GM12878 (cell line): ENCODE measurements at regions not wholly inside any gene's neighbourhood (a gene's known extent, or its start where the extent isn't known, plus 50 kb on each side); places are given as distances from the start of the nearest gene placed in this dataset.

Source experiments
- ATAC-seq: fragments of 200-7000 bp; cut with Tn5 transposase; 3 replicates; pipeline ENCODE4 v1.9.1; 2020; ENCODE audit warnings: mild to moderate bottlenecking, moderate library complexity
- BruUV-seq: library from RNA; stranded (reverse); fragments of 400-500 nt; replicated peaks from 2 replicates; lab custom pipeline; 2021; lab: Mats Ljungman, UMichigan
- CTCF ChIA-PET: fragments of 300-600 bp; sonication (Branson Sonifier 250); formaldehyde crosslinking; extraction: SDS; loops from one replicate; lab custom pipeline; 2021; ENCODE audit warnings: inconsistent platforms; lab: Yijun Ruan, JAX
- POLR2A ChIA-PET: fragments of 350-600 bp; formaldehyde crosslinking; extraction: SDS; loops from one replicate; lab custom pipeline; 2021; ENCODE audit warnings: inconsistent platforms; lab: Charles Lee
- RAD21 ChIA-PET: fragments of 300-600 bp; sonication (Branson Sonifier 250); formaldehyde crosslinking; loops from one replicate; lab custom pipeline; 2023; ENCODE audit warnings: antibody characterized with exemption; ENCODE audit not compliant: unreplicated experiment; lab: Charles Lee
- SMC1A ChIA-PET: fragments of 300-600 bp; sonication (Branson Sonifier 250); formaldehyde crosslinking; loops from one replicate; lab custom pipeline; 2023; ENCODE audit not compliant: unreplicated experiment, uncharacterized antibody; lab: Charles Lee
- DNase-seq: peaks from one replicate; pipeline ENCODE4 v3.0.0-alpha.2; 2011; ENCODE audit warnings: low read depth, low spot score
- FAIRE-seq: peaks from 3 replicates; lab custom pipeline; 2011; peaks lifted over from hg19 to GRCh38; lab: Jason Lieb, UNC
- H2AFZ ChIP-seq: 2 replicates; pipeline ENCODE4 v1.6.0; 2011; ENCODE audit warnings: low read depth, low read length, control low read depth; ENCODE audit not compliant: control insufficient read depth
- H3K27ac ChIP-seq: 2 replicates; pipeline ENCODE4 v1.5.1; 2011; ENCODE audit warnings: control low read depth; ENCODE audit not compliant: control insufficient read depth, insufficient read depth
- H3K27me3 ChIP-seq, 2 experiments: replicated peaks in 1 of 2; 2 replicates each; pipeline versions ENCODE4 v1.6.0 to v1.6.1; 2011; ENCODE audit warnings: low read length in 1 of 2; ENCODE audit not compliant: control insufficient read depth in 2 of 2, insufficient read depth in 2 of 2
- H3K36me3 ChIP-seq, 2 experiments: 2 replicates each; pipeline ENCODE4 v1.5.1; 2011; ENCODE audit warnings: low read length in 1 of 2; ENCODE audit not compliant: control insufficient read depth in 2 of 2, insufficient read depth in 2 of 2
- H3K4me1 ChIP-seq: 2 replicates; pipeline ENCODE4 v1.6.1; 2011; ENCODE audit warnings: mild to moderate bottlenecking, low read length, moderate library complexity, mixed read lengths; ENCODE audit not compliant: control insufficient read depth, insufficient read depth
- H3K4me2 ChIP-seq: 2 replicates; pipeline ENCODE4 v1.6.0; 2011; ENCODE audit warnings: control low read depth; ENCODE audit not compliant: control insufficient read depth, insufficient read depth
- H3K4me3 ChIP-seq: fragments of 200-600 bp; sonication (generic); 2 replicates; pipeline ENCODE4 v1.5.1; 2016
- H3K79me2 ChIP-seq: 2 replicates; pipeline ENCODE4 v1.6.0; 2011; ENCODE audit warnings: low read length; ENCODE audit not compliant: control insufficient read depth, insufficient read depth
- H3K9ac ChIP-seq: 2 replicates; pipeline ENCODE4 v1.8.0; 2011; ENCODE audit warnings: low read length, control low read depth, mixed read lengths; ENCODE audit not compliant: control insufficient read depth, insufficient read depth
- H3K9me3 ChIP-seq: replicated peaks from 3 replicates; pipeline ENCODE4 v1.5.1; 2011; ENCODE audit warnings: mild to moderate bottlenecking, low read length; ENCODE audit not compliant: control insufficient read depth, insufficient read depth
- H4K20me1 ChIP-seq: 2 replicates; pipeline ENCODE4 v1.6.0; 2011; ENCODE audit not compliant: control insufficient read depth, insufficient read depth
- BRCA1 ChIP-seq: IDR thresholded peaks from 2 replicates; pipeline ENCODE4 v1.6.1; 2011; ENCODE audit warnings: low read depth, low read length, improper control_type of control experiment
- CBX5 ChIP-seq: sonication (generic); IDR thresholded peaks from 2 replicates; pipeline ENCODE4 v1.6.1; 2016; ENCODE audit warnings: low read depth, moderate library complexity, mild to moderate bottlenecking, inconsistent platforms
- CHD1 ChIP-seq: IDR thresholded peaks from 2 replicates; pipeline ENCODE4 v1.6.1; 2012; ENCODE audit warnings: low read depth, low read length, improper control_type of control experiment
- E2F4 ChIP-seq: IDR thresholded peaks from 2 replicates; pipeline ENCODE4 v1.6.1; 2012; ENCODE audit warnings: low read depth, low read length, improper control_type of control experiment
- EP300 ChIP-seq, 2 experiments: fragments of 150-350 bp in 1 of 2; IDR thresholded peaks; 2 replicates each; pipeline ENCODE4 v1.6.1; 2011 to 2012; ENCODE audit warnings: low read depth in 2 of 2, low read length in 2 of 2, borderline replicate concordance in 1 of 2, improper control_type of control experiment in 1 of 2, inconsistent platforms in 1 of 2; ENCODE audit not compliant: control insufficient read depth in 1 of 2
- MYC ChIP-seq: IDR thresholded peaks from 2 replicates; pipeline ENCODE4 v1.6.1; 2011; ENCODE audit warnings: mild to moderate bottlenecking, low read length, moderate library complexity, inconsistent platforms; ENCODE audit not compliant: insufficient read depth, insufficient replicate concordance, insufficient read length, severe bottlenecking
- SKIL ChIP-seq: fragments of 450-650 bp; IDR thresholded peaks from 2 replicates; pipeline ENCODE4 v1.6.1; 2017; ENCODE audit warnings: mild to moderate bottlenecking, low read depth, inconsistent platforms; ENCODE audit not compliant: poor library complexity, severe bottlenecking
- TAF1 ChIP-seq: IDR thresholded peaks from 2 replicates; pipeline ENCODE4 v1.6.1; 2011; ENCODE audit warnings: mild to moderate bottlenecking, low read depth, low read length, borderline replicate concordance
- YY1 ChIP-seq: IDR thresholded peaks from 2 replicates; pipeline ENCODE4 v1.6.1; 2011; ENCODE audit warnings: low read depth, mild to moderate bottlenecking, low read length
- ZBTB33 ChIP-seq: fragments of 450-650 bp; IDR thresholded peaks from 2 replicates; pipeline ENCODE4 v1.6.1; 2017; ENCODE audit warnings: mild to moderate bottlenecking
- ZNF24 ChIP-seq: fragments of 450-650 bp; IDR thresholded peaks from 2 replicates; pipeline ENCODE4 v1.6.1; 2017; ENCODE audit warnings: antibody characterized with exemption, mild to moderate bottlenecking
- WGBS: methylation state at CpG from one replicate; pipeline ENCODE4 v1.1.6; 2016; ENCODE audit warnings: low lambda C conversion rate; ENCODE audit not compliant: insufficient replicate concordance, insufficient coverage; ENCODE audit errors: missing lambda C conversion rate; 5-methylcytosine and 5-hydroxymethylcytosine counted together
- in situ Hi-C: fragments of 300-500 bp; cut with MboI; formaldehyde crosslinking; loops from 9 replicates; pipeline ENCODE4 v1.14.3; 2018; ENCODE audit warnings: mixed read lengths
- intact Hi-C: fragments of 100-400 bp; cut with micrococcal nuclease; formaldehyde crosslinking; loops from one replicate; pipeline ENCODE4 v1.14.2; 2022; ENCODE audit not compliant: unreplicated experiment

GRCh38 chr21:36560933-36561575, 81.1 kb upstream of the CLDN14 start (continued):
- TF ChIP-seq E2F4 = no peak
- TF ChIP-seq SKIL = no peak
- TF ChIP-seq EP300 (IDR thresholded peaks at IDR 0.05; ENCODE audit: borderline replicate concordance in 1 of 2, control insufficient read depth in 1 of 2, low read depth in 2 of 2, low read length in 2 of 2) = no peak
- no peak for TF ChIP-seq YY1
- no peak for TF ChIP-seq ZNF24

- WGBS = 41% methylated on average over 12 of the region's 12 CpGs
- ATAC-seq (no peak), DNase-seq (no peak), FAIRE-seq (no peak)
- ChIA-PET RAD21 (no interaction called here), SMC1A (no interaction called here), POLR2A (no interaction called here), CTCF (no interaction called here)
- no peaks in the 10 kb centered on the region; the same call in 1 of the 2 replicates for H4K20me1 ChIP-seq
- no peak overlapping the region for H2AFZ ChIP-seq
- no peak overlapping the region for H3K4me2 ChIP-seq
- in situ Hi-C loops = no loop called here
- no TSS peak for BruUV-seq
- no peaks in the 10 kb centered on the region for H3K36me3 ChIP-seq
- TF ChIP-seq TAF1 (no peak), MYC (no peak), ZBTB33 (no peak), CBX5 (no peak), CHD1 (no peak), BRCA1 (no peak)
- H3K27me3 ChIP-seq = peaks cover 1 to 6% of the 10 kb centered on the region in 2 experiments; a peak in 3 of 4 replicates
- H3K4me1 ChIP-seq = no peaks in the 10 kb centered on the region
- H3K9me3 ChIP-seq = 0 out of 3 replicates have a peak, but pooled peaks cover 1% of the 10 kb centered on the region
- H3K4me3 ChIP-seq = no peak overlapping the region
- H3K9ac ChIP-seq = no peak overlapping the region
- H3K27ac ChIP-seq = no peak overlapping the region
- H3K79me2 ChIP-seq = no peaks in the 10 kb centered on the region
- intact Hi-C loops = no loop called here
These were observed 83.5 kb upstream of the CLDN14 start for GRCh38 chr21:36563341-36563926.
